ENCODE measurements at regions not wholly inside any gene's neighbourhood (a gene's known extent, or its start where the extent isn't known, plus 50 kb on each side); places are given as distances from the start of the nearest gene placed in this dataset.
"Not testable (repeated sequence)": the region's sequence is repeated elsewhere in the genome, so short reads cannot be mapped to it uniquely, and the experiment has no call there.

- no peak for DNase-seq
These were observed 148.6 kb downstream of the MAIP1 start for GRCh38 chr2:200104015-200104414.

GRCh38 chr2:200107514-200108217, 152.3 kb downstream of the MAIP1 start:
- no peak for DNase-seq

GRCh38 chr2:200109421-200109820, 154.0 kb downstream of the MAIP1 start:
- no peak for DNase-seq

GRCh38 chr2:200110381-200110780, 155.0 kb downstream of the MAIP1 start:
- no peak for DNase-seq

- DNase-seq: not testable (repeated sequence)
These were observed 157.8 kb downstream of the MAIP1 start for GRCh38 chr2:200113016-200113799.

- DNase-seq: no peak
These were observed 163.9 kb downstream of the MAIP1 start for GRCh38 chr2:200119236-200119635.

GRCh38 chr2:200121931-200122330, 166.5 kb downstream of the MAIP1 start:
- DNase-seq: no peak

- no peak for DNase-seq
These were observed 167.3 kb downstream of the MAIP1 start for GRCh38 chr2:200122683-200123082.

- DNase-seq: not testable (repeated sequence)
These were observed 169.4 kb downstream of the MAIP1 start for GRCh38 chr2:200124665-200125368.

GRCh38 chr2:200125444-200126284, 170.3 kb downstream of the MAIP1 start:
- DNase-seq: no peak

- DNase-seq: not testable (repeated sequence)
These were observed 170.9 kb downstream of the MAIP1 start for GRCh38 chr2:200126285-200126670.

GRCh38 chr2:200126680-200127079, 171.3 kb downstream of the MAIP1 start:
- DNase-seq: not testable (repeated sequence)

- no peak for DNase-seq
These were observed 172.5 kb downstream of the MAIP1 start for GRCh38 chr2:200127848-200128247.

- DNase-seq: no peak
These were observed 172.9 kb downstream of the MAIP1 start for GRCh38 chr2:200128296-200128695.

GRCh38 chr2:200129721-200130462, 174.5 kb downstream of the MAIP1 start:
- no peak for DNase-seq

- no peak for DNase-seq
These were observed 175.4 kb downstream of the MAIP1 start for GRCh38 chr2:200130762-200131166.

- DNase-seq: no peak
These were observed 175.2 kb upstream of the SPATS2L start for GRCh38 chr2:200131307-200131706.

- no peak for DNase-seq
These were observed 171.4 kb upstream of the SPATS2L start for GRCh38 chr2:200135082-200135481.

- DNase-seq: no peak
These were observed 169.8 kb upstream of the SPATS2L start for GRCh38 chr2:200136655-200137054.

- DNase-seq: no peak
These were observed 169.2 kb upstream of the SPATS2L start for GRCh38 chr2:200137271-200137670.

GRCh38 chr2:200137691-200138090, 168.8 kb upstream of the SPATS2L start:
- DNase-seq: no peak

All from midbrain (tissue), 1 donor.